HG03558 (cell line): ENCODE measurements at regions not wholly inside any gene's neighbourhood (a gene's known extent, or its start where the extent isn't known, plus 50 kb on each side); places are given as distances from the start of the nearest gene placed in this dataset.

Source experiments
- ATAC-seq: cut with Tn5 transposase; IDR thresholded peaks from one replicate; pipeline ENCODE4 v1.9.1; 2021; ENCODE audit warnings: moderate number of reproducible peaks; ENCODE audit not compliant: unreplicated experiment; ENCODE audit errors: extremely low read depth

- ATAC-seq: no peak
These were observed 371.8 kb upstream of the E2F7 start for GRCh38 chr12:77437206-77437605.

GRCh38 chr12:77435446-77436091 is 370.2 kb upstream of the E2F7 start:
- no peak for ATAC-seq

GRCh38 chr12:77433799-77434198 is 368.4 kb upstream of the E2F7 start:
- no peak for ATAC-seq

DNA sequence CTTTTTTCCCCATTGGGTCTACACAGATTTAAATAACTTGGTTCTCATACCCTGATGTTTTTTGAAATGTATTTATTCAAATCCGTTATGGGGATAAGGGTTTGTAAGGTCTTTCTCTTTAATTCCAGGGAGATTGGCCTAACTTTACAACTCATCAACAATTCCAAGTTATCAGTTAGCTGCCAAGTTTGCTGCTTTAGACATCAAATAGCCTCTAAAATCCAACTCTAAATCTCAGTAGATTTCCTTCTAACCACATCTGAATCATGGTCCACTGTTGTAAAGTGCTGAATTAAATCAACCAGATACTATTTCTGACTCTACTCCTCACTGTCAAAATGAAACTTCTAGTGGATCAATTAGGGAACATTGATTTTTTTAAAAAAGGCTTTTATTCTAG is 364.1 kb upstream of the E2F7 start:
- no peak for ATAC-seq

- no peak for ATAC-seq
These were observed 355.8 kb upstream of the E2F7 start for GRCh38 chr12:77421152-77421551.

- no peak for ATAC-seq
These were observed 344.2 kb upstream of the E2F7 start for GRCh38 chr12:77409551-77409950.

DNA sequence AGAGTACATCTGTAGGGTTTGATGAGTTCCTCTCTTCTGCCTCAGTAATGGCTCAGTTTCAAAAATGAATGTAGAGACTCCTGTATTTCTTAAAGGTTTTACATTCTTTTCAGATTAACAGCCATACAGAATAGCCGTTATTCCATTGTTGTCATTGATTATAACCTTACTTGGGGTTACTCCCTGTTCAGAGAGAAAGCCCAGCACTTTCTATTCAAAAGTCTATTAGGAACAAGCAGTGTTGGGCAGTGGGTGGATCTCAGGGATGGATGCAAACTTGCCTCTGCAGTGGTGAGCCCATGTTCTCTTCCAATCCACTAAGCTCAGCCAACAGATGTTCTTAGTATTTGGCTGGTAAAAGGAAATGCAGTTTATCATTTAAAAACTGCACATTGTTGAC is 342.6 kb upstream of the E2F7 start:
- no peak for ATAC-seq

DNA sequence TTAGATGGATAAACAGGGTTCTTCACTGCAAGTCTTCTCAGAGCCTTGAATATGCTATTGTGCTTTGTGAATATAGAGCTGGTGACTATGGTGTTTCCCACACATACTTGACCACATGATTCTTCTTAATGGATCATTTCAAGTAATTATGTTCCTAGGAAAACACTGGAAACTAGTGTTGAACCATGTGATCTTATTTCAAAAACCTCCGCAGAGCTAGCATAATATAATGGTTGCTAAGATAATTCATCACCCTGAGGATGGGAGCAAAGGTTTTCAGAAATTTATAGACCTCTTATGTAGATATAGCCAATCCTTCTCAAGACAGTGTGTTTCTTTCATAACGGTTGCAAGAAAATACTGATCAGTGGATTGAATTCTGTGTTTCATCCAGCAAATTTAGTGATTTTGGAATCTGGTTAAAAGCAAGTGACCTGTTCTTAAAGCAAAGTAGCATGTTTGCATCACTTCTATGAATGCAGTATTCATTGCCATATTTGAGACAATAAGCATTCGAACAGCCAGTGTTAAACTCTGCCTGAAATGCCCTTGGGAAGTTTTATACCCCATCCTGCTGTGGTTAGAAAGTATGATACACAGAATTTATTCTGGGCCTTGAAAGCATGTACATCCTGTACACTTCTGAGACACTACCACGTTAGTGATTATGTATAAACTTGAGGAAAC is 341.0 kb upstream of the E2F7 start:
- ATAC-seq: no peak

- no peak for ATAC-seq
These were observed 337.3 kb upstream of the E2F7 start for GRCh38 chr12:77402716-77403115.

GRCh38 chr12:77401770-77402081 is 336.4 kb upstream of the E2F7 start:
- no peak for ATAC-seq

DNA sequence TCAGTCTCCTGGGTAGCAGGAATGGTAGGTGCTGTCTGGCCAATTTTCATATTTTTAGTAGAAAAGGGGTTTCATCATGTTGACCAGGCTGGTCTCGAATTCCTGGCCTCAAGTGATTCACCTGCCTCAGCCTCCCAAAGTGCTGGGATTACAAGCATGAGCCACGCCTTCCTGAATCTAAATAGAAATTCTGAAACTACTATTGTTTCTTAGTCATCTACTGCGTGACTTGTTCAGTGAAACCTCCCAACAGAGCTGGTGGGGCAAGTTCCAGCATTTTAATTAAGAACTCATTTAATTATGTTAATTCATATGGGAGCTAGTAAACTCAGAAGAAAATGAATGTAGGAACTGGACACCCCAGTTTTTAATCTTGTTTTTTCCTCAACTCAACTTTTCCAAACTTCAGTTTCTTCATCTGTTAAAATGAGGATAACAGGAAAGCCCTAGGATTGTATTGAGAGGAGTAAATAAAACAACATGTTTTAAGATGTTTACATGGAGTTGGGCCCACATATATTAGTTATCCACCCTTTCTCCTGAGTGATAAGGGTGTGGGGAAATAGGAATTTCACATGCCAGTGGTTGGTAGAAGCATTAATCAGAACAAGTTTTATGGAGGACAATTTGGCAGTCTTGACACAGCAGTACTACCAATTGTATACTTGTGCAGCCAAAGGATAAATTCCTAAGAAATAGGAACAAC is 335.8 kb upstream of the E2F7 start:
- no peak for ATAC-seq

DNA sequence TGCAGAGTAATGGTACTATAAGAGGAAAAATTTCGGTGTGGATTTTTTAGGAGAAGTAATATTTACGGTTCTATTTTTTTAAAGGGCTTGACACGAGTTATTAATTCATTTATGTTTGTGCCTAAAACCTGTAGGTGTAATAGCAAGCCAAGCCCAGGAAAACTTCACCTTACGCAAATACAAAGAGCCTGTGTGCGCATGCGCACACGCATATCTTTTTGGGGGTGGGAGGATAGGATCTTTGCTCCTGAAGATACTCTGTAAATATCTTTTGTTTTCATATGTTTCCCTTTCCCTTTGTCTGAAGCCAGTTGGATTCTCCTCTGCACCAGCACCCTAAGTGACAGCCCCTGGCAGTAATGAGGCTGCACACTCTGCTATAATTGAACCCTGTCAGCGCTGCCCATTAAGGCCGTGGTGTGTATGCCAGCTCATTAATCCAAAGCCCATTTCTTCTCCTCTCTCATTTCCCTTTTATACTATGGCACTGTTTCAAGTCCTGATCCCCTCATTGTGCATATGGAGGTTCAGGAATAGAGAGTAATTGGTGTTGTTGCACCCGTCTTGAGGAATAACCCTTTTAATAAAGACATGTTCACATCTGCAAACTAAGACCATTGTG is 327.2 kb upstream of the E2F7 start:
- no peak for ATAC-seq

- ATAC-seq: no peak
These were observed 323.3 kb upstream of the E2F7 start for GRCh38 chr12:77388445-77389265.

GRCh38 chr12:77387671-77388070 is 322.3 kb upstream of the E2F7 start:
- no peak for ATAC-seq

DNA sequence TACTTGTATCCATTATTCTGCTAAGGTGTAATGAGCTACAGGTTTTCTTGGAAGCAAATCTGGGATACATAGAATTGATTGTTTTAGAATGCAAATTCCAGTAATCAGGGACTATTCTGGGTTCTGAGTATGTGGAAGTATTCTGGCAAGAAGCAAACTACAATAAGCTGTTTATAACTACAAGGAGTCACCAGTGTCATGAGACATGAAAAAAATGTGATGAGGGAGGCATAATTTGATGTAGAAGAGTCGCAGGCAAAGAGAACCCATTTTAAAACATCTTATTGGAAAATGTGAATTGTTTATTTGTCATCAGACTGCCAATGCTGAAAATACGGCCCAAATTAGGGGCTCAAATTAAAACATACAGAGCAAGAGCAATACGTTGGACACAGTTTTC is 321.8 kb upstream of the E2F7 start:
- ATAC-seq: no peak

GRCh38 chr12:77384941-77385340 is 319.6 kb upstream of the E2F7 start:
- ATAC-seq: no peak

DNA sequence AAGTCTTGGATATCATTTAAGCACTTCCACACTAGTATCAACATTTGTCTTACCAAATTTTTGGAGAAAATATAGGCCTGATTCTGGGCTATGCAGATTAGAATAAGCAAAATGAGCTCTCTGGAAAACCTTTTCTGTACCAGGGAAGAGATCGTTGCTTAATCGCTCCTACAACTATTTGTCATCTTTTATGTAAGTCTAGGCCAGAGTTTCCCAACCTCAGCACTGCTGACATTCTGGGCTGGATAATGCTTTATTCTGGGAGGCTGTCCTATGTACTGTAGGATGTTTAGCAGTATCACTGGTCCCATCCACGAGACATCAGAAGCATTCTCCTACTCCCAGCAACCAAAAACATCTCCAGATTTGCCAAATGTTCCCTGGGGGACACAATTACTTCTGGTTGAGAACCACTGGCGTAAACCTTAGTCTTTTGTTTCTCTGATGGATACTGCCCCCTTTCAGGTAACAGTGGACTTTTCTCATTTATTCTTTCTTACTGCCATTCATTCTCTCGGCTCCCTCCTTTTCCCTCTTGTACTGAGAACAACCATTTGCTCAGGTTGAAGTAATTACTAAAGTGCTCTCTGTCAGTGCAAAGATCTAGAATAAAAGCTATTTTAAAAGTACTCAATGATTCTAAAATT is 316.9 kb upstream of the E2F7 start:
- no peak for ATAC-seq

- no peak for ATAC-seq
These were observed 312.3 kb upstream of the E2F7 start for GRCh38 chr12:77377622-77378021.

GRCh38 chr12:77377116-77377515 is 311.7 kb upstream of the E2F7 start:
- no peak for ATAC-seq

- ATAC-seq: no peak
These were observed 309.3 kb upstream of the E2F7 start for GRCh38 chr12:77374673-77375072.
